H9 (cell line): ENCODE measurements at regions not wholly inside any gene's neighbourhood (a gene's known extent, or its start where the extent isn't known, plus 50 kb on each side); places are given as distances from the start of the nearest gene placed in this dataset.

Source experiments
- DNase-seq: peaks from one replicate; pipeline ENCODE4 v3.0.0-alpha.2; 2017
- H2AFZ ChIP-seq: one replicate; pipeline ENCODE4 v1.6.1; 2013; ENCODE audit warnings: mild to moderate bottlenecking, low read length, control low read depth, moderate library complexity
- H2AK5ac ChIP-seq: 2 replicates; pipeline ENCODE4 v1.6.1; 2013; ENCODE audit warnings: low read length, control low read depth, mixed read lengths; ENCODE audit not compliant: insufficient read length
- H2BK120ac ChIP-seq: one replicate; pipeline ENCODE4 v1.6.1; 2013; ENCODE audit warnings: low read depth, mild to moderate bottlenecking, low read length, control low read depth, inconsistent platforms; ENCODE audit not compliant: poor library complexity, severe bottlenecking
- H2BK12ac ChIP-seq: 2 replicates; pipeline ENCODE4 v1.6.1; 2013; ENCODE audit warnings: low read length, control low read depth, mixed read lengths, low read depth; ENCODE audit not compliant: insufficient read length
- H2BK15ac ChIP-seq: 2 replicates; pipeline ENCODE4 v1.6.1; 2013; ENCODE audit warnings: low read depth, low read length, control low read depth
- H2BK20ac ChIP-seq: one replicate; pipeline ENCODE4 v1.6.1; 2013; ENCODE audit warnings: low read depth, mild to moderate bottlenecking, low read length, control low read depth, inconsistent platforms; ENCODE audit not compliant: poor library complexity, severe bottlenecking
- H2BK5ac ChIP-seq: 2 replicates; pipeline ENCODE4 v1.6.1; 2013; ENCODE audit warnings: low read length, control low read depth, mixed read lengths; ENCODE audit not compliant: insufficient read length
- H3K14ac ChIP-seq: 2 replicates; pipeline ENCODE4 v1.6.1; 2013; ENCODE audit warnings: low read length, control low read depth; ENCODE audit not compliant: insufficient read depth
- H3K18ac ChIP-seq: 2 replicates; pipeline ENCODE4 v1.6.1; 2013; ENCODE audit warnings: low read depth, mild to moderate bottlenecking, mixed read lengths, low read length, control low read depth; ENCODE audit not compliant: insufficient read length
- H3K23ac ChIP-seq: 2 replicates; pipeline ENCODE4 v1.6.1; 2013; ENCODE audit warnings: low read length, control low read depth, mixed read lengths, low read depth; ENCODE audit not compliant: insufficient read length
- H3K23me2 ChIP-seq: 2 replicates; pipeline ENCODE4 v1.6.1; 2013; ENCODE audit warnings: low read depth, mild to moderate bottlenecking, mixed read lengths, low read length, control low read depth; ENCODE audit not compliant: insufficient read length, poor library complexity, severe bottlenecking
- H3K27ac ChIP-seq: 2 replicates; pipeline ENCODE4 v1.5.1; 2013; ENCODE audit warnings: low read length, control low read depth, mixed read lengths, low read depth; ENCODE audit not compliant: insufficient read length
- H3K27me3 ChIP-seq: 2 replicates; pipeline ENCODE4 v1.6.1; 2013; ENCODE audit warnings: low read length, control low read depth, inconsistent platforms; ENCODE audit not compliant: insufficient read depth
- H3K4ac ChIP-seq: 2 replicates; pipeline ENCODE4 v1.6.1; 2013; ENCODE audit warnings: low read depth, mild to moderate bottlenecking, control low read depth, inconsistent platforms, low read length, moderate library complexity
- H3K4me1 ChIP-seq: 2 replicates; pipeline ENCODE4 v1.6.1; 2013; ENCODE audit warnings: low read length, control low read depth, inconsistent platforms; ENCODE audit not compliant: insufficient read depth
- H3K4me2 ChIP-seq: 2 replicates; pipeline ENCODE4 v1.6.1; 2013; ENCODE audit warnings: low read length, control low read depth, mixed read lengths; ENCODE audit not compliant: insufficient read length, insufficient read depth
- H3K56ac ChIP-seq: 2 replicates; pipeline ENCODE4 v1.6.1; 2013; ENCODE audit warnings: low read depth, mild to moderate bottlenecking, mixed read lengths, low read length, control low read depth; ENCODE audit not compliant: insufficient read length
- H3K79me1 ChIP-seq: 2 replicates; pipeline ENCODE4 v1.6.1; 2013; ENCODE audit warnings: low read depth, mild to moderate bottlenecking, moderate library complexity, low read length, control low read depth, inconsistent platforms; ENCODE audit not compliant: insufficient read depth, poor library complexity, severe bottlenecking
- H3K79me2 ChIP-seq: 2 replicates; pipeline ENCODE4 v1.6.1; 2013; ENCODE audit warnings: low read length, control low read depth, inconsistent platforms; ENCODE audit not compliant: insufficient read depth
- H3K9ac ChIP-seq: 2 replicates; pipeline ENCODE4 v1.6.1; 2013; ENCODE audit warnings: low read length, control low read depth, mixed read lengths; ENCODE audit not compliant: insufficient read length; ENCODE audit errors: extremely low read depth
- H3K9me3 ChIP-seq: one replicate; pipeline ENCODE4 v1.6.1; 2013; ENCODE audit warnings: low read depth, low read length, inconsistent platforms; ENCODE audit not compliant: control insufficient read depth
- H3T11ph ChIP-seq: one replicate; pipeline ENCODE4 v1.6.1; 2013; ENCODE audit warnings: mild to moderate bottlenecking, low read length, control low read depth, inconsistent platforms
- H4K20me1 ChIP-seq: one replicate; pipeline ENCODE4 v1.6.1; 2013; ENCODE audit not compliant: control insufficient read depth, insufficient read length, insufficient read depth
- H4K5ac ChIP-seq: 2 replicates; pipeline ENCODE4 v1.6.1; 2013; ENCODE audit warnings: low read depth, mild to moderate bottlenecking, mixed read lengths, low read length, control low read depth; ENCODE audit not compliant: insufficient read length
- H4K8ac ChIP-seq: replicated peaks from 2 replicates; pipeline ENCODE4 v1.6.1; 2013; ENCODE audit warnings: low read length, control low read depth, mixed read lengths, low read depth; ENCODE audit not compliant: insufficient read length
- H4K91ac ChIP-seq: 2 replicates; pipeline ENCODE4 v1.6.1; 2013; ENCODE audit warnings: low read depth, mild to moderate bottlenecking, moderate library complexity, mixed read lengths, low read length, control low read depth; ENCODE audit not compliant: insufficient read length
- H3K27ac Mint-ChIP-seq, 3 experiments: 2 replicates in 2 of 3; 3 replicates in 1 of 3; pipeline ENCODE4 v1.8.0; 2020 to 2021; ENCODE audit warnings: mixed read lengths in 3 of 3, mild to moderate bottlenecking in 1 of 3, moderate library complexity in 1 of 3
- H3K27me3 Mint-ChIP-seq: 2 replicates; pipeline ENCODE4 v1.8.0; 2021; ENCODE audit warnings: low read depth, mild to moderate bottlenecking, moderate library complexity, mixed read lengths
- H3K36me3 Mint-ChIP-seq, 3 experiments: 2 replicates in 2 of 3; 3 replicates in 1 of 3; pipeline ENCODE4 v1.8.0; 2020 to 2021; ENCODE audit warnings: low read depth in 3 of 3, mixed read lengths in 3 of 3; ENCODE audit not compliant: insufficient read depth in 1 of 3
- H3K4me1 Mint-ChIP-seq, 2 experiments: 2 replicates each; pipeline ENCODE4 v1.8.0; 2020; ENCODE audit warnings: mixed read lengths in 2 of 2
- H3K4me3 Mint-ChIP-seq, 2 experiments: 2 replicates in 1 of 2; 3 replicates in 1 of 2; pipeline ENCODE4 v1.8.0; 2020 to 2021; ENCODE audit warnings: mild to moderate bottlenecking in 2 of 2, mixed read lengths in 2 of 2, moderate library complexity in 1 of 2
- H3K9me3 Mint-ChIP-seq, 2 experiments: 2 replicates in 1 of 2; 3 replicates in 1 of 2; pipeline ENCODE4 v1.8.0; 2020; ENCODE audit warnings: mild to moderate bottlenecking in 2 of 2, mixed read lengths in 2 of 2, moderate library complexity in 1 of 2
- CTCF ChIP-seq: fragments of 200-600 bp; sonication (generic); conservative IDR thresholded peaks from 3 replicates; pipeline ENCODE4 v1.8.0; 2021; ENCODE audit warnings: antibody characterized with exemption, mild to moderate bottlenecking
- WGBS: extraction: QIAGEN DNeasy Blood & Tissue Kit; methylation state at CpG from one replicate; pipeline ENCODE4 v1.1.7; 2013; ENCODE audit warnings: missing lambda C conversion rate, low lambda C conversion rate, mixed read lengths; ENCODE audit not compliant: insufficient read length; ENCODE audit errors: extremely low coverage; 5-methylcytosine and 5-hydroxymethylcytosine counted together

- H3K27me3 ChIP-seq = no peaks in the 10 kb centered on the region
- H4K20me1 ChIP-seq = no peaks in the 10 kb centered on the region
- H2BK15ac ChIP-seq = no peak overlapping the region
- no peak overlapping the region for H3K23ac ChIP-seq
- H3K56ac ChIP-seq = no peak overlapping the region
- H3K23me2 ChIP-seq = no peaks in the 10 kb centered on the region
- H2BK120ac ChIP-seq = no peak overlapping the region
- no peak overlapping the region for H2BK20ac ChIP-seq
- no peak for DNase-seq
- H3K79me2 ChIP-seq = no peaks in the 10 kb centered on the region
- no peak for TF ChIP-seq CTCF
- WGBS = no CpG with 5 or more reads among the region's 5 CpGs
- H3K9me3 Mint-ChIP-seq = no peaks in the 10 kb centered on the region
- no peak overlapping the region for H2BK12ac ChIP-seq
- H3K4me3 Mint-ChIP-seq = no peak overlapping the region
- H3K27ac Mint-ChIP-seq = no peak overlapping the region
- H3K4me1 Mint-ChIP-seq = peaks cover 17 to 20% of the 10 kb centered on the region in 2 experiments
- no peak overlapping the region for H4K5ac ChIP-seq
- no peaks in the 10 kb centered on the region for H3K36me3 Mint-ChIP-seq
- 0 out of 2 replicates have a peak, but pooled peaks cover 2% of the 10 kb centered on the region for H3K4me1 ChIP-seq
- H3K79me1 ChIP-seq = no peaks in the 10 kb centered on the region
- no peak overlapping the region for H3K14ac ChIP-seq
- H4K91ac ChIP-seq = no peak overlapping the region
- no peak overlapping the region for H3K27ac ChIP-seq
- H2BK5ac ChIP-seq = no peak overlapping the region
- H4K8ac ChIP-seq = no peak overlapping the region
- H2AK5ac ChIP-seq = no peak overlapping the region
- H3T11ph ChIP-seq = no peak overlapping the region
- no peak overlapping the region for H3K4ac ChIP-seq
- H2AFZ ChIP-seq = no peak overlapping the region
- no peak overlapping the region for H3K9ac ChIP-seq
- H3K18ac ChIP-seq = no peak overlapping the region
- H3K27me3 Mint-ChIP-seq = no peaks in the 10 kb centered on the region
- no peaks in the 10 kb centered on the region for H3K9me3 ChIP-seq
- no peak overlapping the region for H3K4me2 ChIP-seq
Measured at GRCh38 chr4:15233626-15234025, 194.2 kb upstream of the C1QTNF7 start.
